NCI-H2107 treated with DMSO at 0.1 percent for 48 hours (cell line): ENCODE measurements at regions not wholly inside any gene's neighbourhood (a gene's known extent, or its start where the extent isn't known, plus 50 kb on each side); places are given as distances from the start of the nearest gene placed in this dataset.

Source experiments
- DNase-seq: peaks from one replicate; lab custom pipeline; 2025; ENCODE audit not compliant: unreplicated experiment; lab: John Stamatoyannopoulos, UW

GRCh38 chr15:69955240-69955894 is 142.3 kb downstream of the TLE3 start:
- DNase-seq, result no peak

GRCh38 chr15:69956417-69956816 is 141.3 kb downstream of the TLE3 start:
- no peak for DNase-seq

GRCh38 chr15:69957175-69957574 is 140.5 kb downstream of the TLE3 start:
- no peak for DNase-seq

GRCh38 chr15:69958496-69959084 is 139.1 kb downstream of the TLE3 start:
- DNase-seq, result no peak

- DNase-seq, result no peak
Observed at GRCh38 chr15:69962561-69962960, 135.2 kb downstream of the TLE3 start.

GRCh38 chr15:69963385-69963784 is 134.3 kb downstream of the TLE3 start:
- no peak for DNase-seq

- DNase-seq, result no peak
Observed at GRCh38 chr15:69971771-69972170, 125.9 kb downstream of the TLE3 start.

- no peak for DNase-seq
Observed at GRCh38 chr15:69972436-69972835, 125.3 kb downstream of the TLE3 start.

GRCh38 chr15:69973102-69973714 is 124.5 kb downstream of the TLE3 start:
- DNase-seq, result peak; percentile 8

- DNase-seq, result no peak
Observed at GRCh38 chr15:69973880-69974279, 123.8 kb downstream of the TLE3 start.

GRCh38 chr15:69974321-69974720 is 123.4 kb downstream of the TLE3 start:
- no peak for DNase-seq

GRCh38 chr15:69976366-69976994 is 121.2 kb downstream of the TLE3 start:
- DNase-seq, result no peak

- DNase-seq, result no peak
Observed at GRCh38 chr15:69978603-69979002, 119.1 kb downstream of the TLE3 start.

GRCh38 chr15:69979262-69979661 is 118.5 kb downstream of the TLE3 start:
- no peak for DNase-seq

- no peak for DNase-seq
Observed at GRCh38 chr15:69979783-69980182, 117.9 kb downstream of the TLE3 start.

GRCh38 chr15:69980341-69981059 is 117.2 kb downstream of the TLE3 start:
- no peak for DNase-seq

- DNase-seq, result no peak
Observed at GRCh38 chr15:69982037-69982436, 115.7 kb downstream of the TLE3 start.

GRCh38 chr15:69983696-69984265 is 113.9 kb downstream of the TLE3 start:
- no peak for DNase-seq

- no peak for DNase-seq
Observed at GRCh38 chr15:69987492-69988489, 109.9 kb downstream of the TLE3 start.
